ENCODE measurements at regions not wholly inside any gene's neighbourhood (a gene's known extent, or its start where the extent isn't known, plus 50 kb on each side); places are given as distances from the start of the nearest gene placed in this dataset.

DNA sequence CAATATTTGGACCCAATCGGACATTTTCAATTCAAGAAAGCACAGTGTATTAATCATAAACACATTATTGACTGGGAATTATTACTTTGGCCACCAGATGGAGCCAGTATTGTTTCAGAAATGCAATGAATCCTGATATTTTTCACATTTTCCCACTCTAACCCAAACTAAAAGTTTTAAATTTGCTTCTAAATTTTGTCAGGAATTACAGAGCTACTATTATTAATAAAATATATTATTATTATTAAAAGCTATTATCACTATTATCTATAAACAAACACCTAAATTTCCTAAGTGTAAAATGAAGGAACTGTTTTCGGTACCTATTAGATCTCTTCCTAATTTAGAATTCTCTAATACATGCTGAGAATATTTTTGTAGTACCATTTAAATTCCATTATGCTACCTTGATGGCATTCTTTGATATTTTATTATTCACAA is 245.3 kb downstream of the OGFRL1 start:
- no peaks in the 10 kb centered on the region for H3K36me3 Mint-ChIP-seq (ENCODE audit: insufficient read depth in 2 of 2)
- H3K9me3 Mint-ChIP-seq, result no peaks in the 10 kb centered on the region
- DNase-seq (no peak), ATAC-seq (replicated peaks in 1 of 2) (no peak)
- H3K27me3 Mint-ChIP-seq (ENCODE audit: low read depth), result no peaks in the 10 kb centered on the region
- no peak overlapping the region for H3K4me3 Mint-ChIP-seq
- H3K4me1 Mint-ChIP-seq (ENCODE audit: low read depth), result no peaks in the 10 kb centered on the region
- H3K27ac Mint-ChIP-seq, result no peak overlapping the region

DNA sequence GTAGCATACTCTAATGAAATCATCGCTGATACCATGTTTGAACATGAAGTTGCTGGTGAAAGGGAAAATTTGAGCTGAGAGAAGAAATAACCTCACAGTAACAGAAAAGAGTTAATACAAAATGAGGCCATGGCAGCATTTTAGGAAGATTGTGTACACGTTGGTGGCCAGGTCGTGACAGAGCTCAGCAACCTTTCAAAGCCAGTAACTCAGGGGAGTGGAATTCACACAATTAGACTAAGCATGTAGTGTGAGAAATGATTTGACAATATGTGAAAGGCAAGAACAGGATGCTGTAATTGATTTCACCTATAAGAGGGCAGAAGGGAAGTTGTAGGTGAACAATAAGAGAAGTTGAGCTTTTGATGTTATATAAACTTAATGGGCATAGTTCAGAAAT is 246.3 kb downstream of the OGFRL1 start:
- no peak for ATAC-seq (replicated peaks in 1 of 2)
- Mint-ChIP-seq H3K9me3 (no peaks in the 10 kb centered on the region), H3K27ac (no peak overlapping the region), H3K4me1 (ENCODE audit: low read depth) (no peaks in the 10 kb centered on the region), H3K27me3 (ENCODE audit: low read depth) (no peaks in the 10 kb centered on the region), H3K4me3 (no peak overlapping the region), H3K36me3 (ENCODE audit: insufficient read depth in 2 of 2) (no peaks in the 10 kb centered on the region)
- no peak for DNase-seq

- Mint-ChIP-seq H3K27ac (no peak overlapping the region), H3K27me3 (ENCODE audit: low read depth) (no peaks in the 10 kb centered on the region), H3K36me3 (ENCODE audit: insufficient read depth in 2 of 2) (no peaks in the 10 kb centered on the region), H3K4me3 (no peak overlapping the region), H3K4me1 (ENCODE audit: low read depth) (no peaks in the 10 kb centered on the region), H3K9me3 (no peaks in the 10 kb centered on the region)
- ATAC-seq (replicated peaks in 1 of 2) (no peak), DNase-seq (no peak)
These were observed 249.1 kb downstream of the OGFRL1 start for GRCh38 chr6:71537717-71538116.

- Mint-ChIP-seq H3K27me3 (ENCODE audit: low read depth) (no peaks in the 10 kb centered on the region), H3K27ac (no peak overlapping the region)
These were observed 255.4 kb downstream of the OGFRL1 start for GRCh38 chr6:71544028-71544427.

GRCh38 chr6:71544906-71545305 is 256.3 kb downstream of the OGFRL1 start:
- DNase-seq (no peak), ATAC-seq (replicated peaks in 1 of 2) (no peak)
- no peaks in the 10 kb centered on the region for H3K27me3 Mint-ChIP-seq (ENCODE audit: low read depth)
- peaks cover 0 to 1% of the 10 kb centered on the region in 2 donors for H3K9me3 Mint-ChIP-seq
- no peak overlapping the region for H3K27ac Mint-ChIP-seq
- H3K4me3 Mint-ChIP-seq, result no peak overlapping the region
- H3K4me1 Mint-ChIP-seq (ENCODE audit: low read depth), result no peaks in the 10 kb centered on the region
- H3K36me3 Mint-ChIP-seq (ENCODE audit: insufficient read depth in 2 of 2), result no peaks in the 10 kb centered on the region

More at GRCh38 chr6:71544028-71544427, 255.4 kb downstream of the OGFRL1 start:
- ATAC-seq (replicated peaks in 1 of 2), result no peak
- Mint-ChIP-seq H3K4me3 (no peak overlapping the region), H3K9me3 (peaks cover 0 to 1% of the 10 kb centered on the region in 2 donors), H3K4me1 (ENCODE audit: low read depth) (no peaks in the 10 kb centered on the region), H3K36me3 (ENCODE audit: insufficient read depth in 2 of 2) (no peaks in the 10 kb centered on the region)
- DNase-seq, result no peak

- no peak overlapping the region for H3K27ac Mint-ChIP-seq
- no peaks in the 10 kb centered on the region for H3K27me3 Mint-ChIP-seq (ENCODE audit: low read depth)
- no peak for ATAC-seq (replicated peaks in 1 of 2)
- no peaks in the 10 kb centered on the region for H3K36me3 Mint-ChIP-seq (ENCODE audit: insufficient read depth in 2 of 2)
- H3K4me3 Mint-ChIP-seq, result no peak overlapping the region
- DNase-seq, result no peak
- H3K4me1 Mint-ChIP-seq (ENCODE audit: low read depth), result no peaks in the 10 kb centered on the region
- H3K9me3 Mint-ChIP-seq, result peaks cover 0 to 1% of the 10 kb centered on the region in 2 donors
These were observed 257.3 kb downstream of the OGFRL1 start for GRCh38 chr6:71545905-71546304.

DNA sequence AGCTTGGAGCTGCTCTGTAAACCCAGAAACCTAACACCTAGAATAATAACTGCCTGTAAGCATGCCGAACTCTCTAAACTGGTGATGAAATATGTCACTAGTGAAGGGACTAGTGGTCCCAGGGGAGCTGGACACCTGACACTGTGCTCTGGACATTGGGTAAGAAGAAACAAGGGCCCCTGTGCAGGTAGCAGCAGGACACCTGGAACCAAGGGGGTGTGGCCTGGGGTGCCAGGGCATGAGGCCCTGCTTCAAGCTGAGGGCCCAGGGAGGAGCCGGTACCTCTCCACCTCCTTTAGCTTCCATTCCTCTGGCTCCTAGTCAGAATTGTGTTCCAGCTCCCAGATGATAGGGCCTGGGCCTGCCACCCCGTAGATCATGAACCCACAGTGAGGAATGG is 263.2 kb downstream of the OGFRL1 start:
- no peaks in the 10 kb centered on the region for H3K4me1 Mint-ChIP-seq (ENCODE audit: low read depth)
- ATAC-seq (replicated peaks in 1 of 2) (no peak), DNase-seq (no peak)
- peaks cover 8 to 9% of the 10 kb centered on the region in 2 donors for H3K9me3 Mint-ChIP-seq
- no peaks in the 10 kb centered on the region for H3K27me3 Mint-ChIP-seq (ENCODE audit: low read depth)
- no peak overlapping the region for H3K27ac Mint-ChIP-seq
- no peak overlapping the region for H3K4me3 Mint-ChIP-seq
- H3K36me3 Mint-ChIP-seq (ENCODE audit: insufficient read depth in 2 of 2), result peaks cover 5% of the 10 kb centered on the region in 2 donors

- Mint-ChIP-seq H3K4me3 (no peak overlapping the region), H3K4me1 (ENCODE audit: low read depth) (no peaks in the 10 kb centered on the region), H3K27ac (no peak overlapping the region), H3K36me3 (ENCODE audit: insufficient read depth in 2 of 2) (peaks cover 5 to 8% of the 10 kb centered on the region in 2 donors), H3K27me3 (ENCODE audit: low read depth) (no peaks in the 10 kb centered on the region), H3K9me3 (peaks cover 6 to 18% of the 10 kb centered on the region in 2 donors)
- ATAC-seq (replicated peaks in 1 of 2) (no peak), DNase-seq (no peak)
These were observed 267.5 kb downstream of the OGFRL1 start for GRCh38 chr6:71556141-71556540.

DNA sequence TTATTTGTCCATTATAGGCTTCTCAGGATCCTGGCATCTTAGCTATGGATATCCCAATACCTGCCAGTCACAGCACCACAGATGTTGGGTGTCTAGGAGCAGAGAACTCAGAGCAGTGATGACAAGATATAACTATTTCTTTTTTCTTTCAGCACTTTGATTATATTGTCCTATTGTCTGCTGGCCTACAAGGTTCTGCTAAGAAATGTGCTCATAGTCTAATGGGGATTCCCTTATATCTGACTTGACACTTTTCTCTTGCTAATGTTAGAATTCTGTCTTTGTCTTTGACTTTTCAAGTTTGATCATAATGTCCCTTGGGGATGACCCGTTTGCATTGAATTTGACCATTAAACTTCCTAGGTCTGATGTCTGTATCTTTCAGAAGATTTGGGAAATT is 270.4 kb downstream of the OGFRL1 start:
- DNase-seq (no peak), ATAC-seq (replicated peaks in 1 of 2) (no peak)
- H3K36me3 Mint-ChIP-seq (ENCODE audit: insufficient read depth in 2 of 2), result peaks cover 5 to 8% of the 10 kb centered on the region in 2 donors
- H3K4me1 Mint-ChIP-seq (ENCODE audit: low read depth), result no peaks in the 10 kb centered on the region
- H3K9me3 Mint-ChIP-seq, result peaks cover 5 to 15% of the 10 kb centered on the region in 2 donors
- H3K27me3 Mint-ChIP-seq (ENCODE audit: low read depth), result no peaks in the 10 kb centered on the region
- no peak overlapping the region for H3K4me3 Mint-ChIP-seq
- H3K27ac Mint-ChIP-seq, result no peak overlapping the region

DNA sequence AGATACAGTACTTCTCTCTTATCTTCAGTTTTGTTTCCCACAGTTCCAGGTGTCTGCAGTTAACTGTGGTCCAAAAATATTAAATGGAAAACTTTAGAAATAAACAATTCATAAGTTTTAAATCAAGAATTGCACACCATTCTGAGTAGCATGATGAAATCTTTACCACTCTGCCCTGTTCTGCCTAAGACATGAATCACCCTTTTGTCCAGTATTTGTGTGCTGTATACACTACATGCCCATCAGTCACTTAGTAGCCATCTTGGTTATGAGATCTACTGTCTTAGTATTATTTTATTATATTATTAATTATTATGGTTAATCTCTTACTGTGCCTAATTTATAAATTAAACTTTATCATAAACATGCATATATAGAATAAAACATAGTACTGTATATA is 279.0 kb downstream of the OGFRL1 start:
- H3K4me1 Mint-ChIP-seq (ENCODE audit: low read depth), result no peaks in the 10 kb centered on the region
- no peaks in the 10 kb centered on the region for H3K36me3 Mint-ChIP-seq (ENCODE audit: insufficient read depth in 2 of 2)
- H3K9me3 Mint-ChIP-seq, result no peaks in the 10 kb centered on the region
- DNase-seq, result no peak
- no peak overlapping the region for H3K27ac Mint-ChIP-seq
- H3K4me3 Mint-ChIP-seq, result no peak overlapping the region
- no peak for ATAC-seq (replicated peaks in 1 of 2)
- H3K27me3 Mint-ChIP-seq (ENCODE audit: low read depth), result no peaks in the 10 kb centered on the region

- Mint-ChIP-seq H3K4me1 (ENCODE audit: low read depth) (no peaks in the 10 kb centered on the region), H3K27ac (no peak overlapping the region), H3K4me3 (no peak overlapping the region), H3K27me3 (ENCODE audit: low read depth) (no peaks in the 10 kb centered on the region), H3K9me3 (peaks cover 0 to 2% of the 10 kb centered on the region in 2 donors), H3K36me3 (ENCODE audit: insufficient read depth in 2 of 2) (no peaks in the 10 kb centered on the region)
- DNase-seq (no peak), ATAC-seq (replicated peaks in 1 of 2) (no peak)
These were observed 289.2 kb downstream of the OGFRL1 start for GRCh38 chr6:71577766-71578165.

GRCh38 chr6:71579902-71580301 is 291.3 kb downstream of the OGFRL1 start:
- ATAC-seq (replicated peaks in 1 of 2) (no peak), DNase-seq (no peak)
- H3K4me3 Mint-ChIP-seq, result no peak overlapping the region
- H3K27me3 Mint-ChIP-seq (ENCODE audit: low read depth), result no peaks in the 10 kb centered on the region
- no peaks in the 10 kb centered on the region for H3K36me3 Mint-ChIP-seq (ENCODE audit: insufficient read depth in 2 of 2)
- peaks cover 0 to 2% of the 10 kb centered on the region in 2 donors for H3K9me3 Mint-ChIP-seq
- no peak overlapping the region for H3K27ac Mint-ChIP-seq
- H3K4me1 Mint-ChIP-seq (ENCODE audit: low read depth), result no peaks in the 10 kb centered on the region

GRCh38 chr6:71582820-71583219 is 294.2 kb downstream of the OGFRL1 start:
- Mint-ChIP-seq H3K9me3 (peaks cover 0 to 2% of the 10 kb centered on the region in 2 donors), H3K36me3 (ENCODE audit: insufficient read depth in 2 of 2) (no peaks in the 10 kb centered on the region), H3K27ac (no peak overlapping the region), H3K4me1 (ENCODE audit: low read depth) (no peaks in the 10 kb centered on the region), H3K27me3 (ENCODE audit: low read depth) (no peaks in the 10 kb centered on the region), H3K4me3 (no peak overlapping the region)
- DNase-seq, result no peak
- ATAC-seq (replicated peaks in 1 of 2), result no peak

DNA sequence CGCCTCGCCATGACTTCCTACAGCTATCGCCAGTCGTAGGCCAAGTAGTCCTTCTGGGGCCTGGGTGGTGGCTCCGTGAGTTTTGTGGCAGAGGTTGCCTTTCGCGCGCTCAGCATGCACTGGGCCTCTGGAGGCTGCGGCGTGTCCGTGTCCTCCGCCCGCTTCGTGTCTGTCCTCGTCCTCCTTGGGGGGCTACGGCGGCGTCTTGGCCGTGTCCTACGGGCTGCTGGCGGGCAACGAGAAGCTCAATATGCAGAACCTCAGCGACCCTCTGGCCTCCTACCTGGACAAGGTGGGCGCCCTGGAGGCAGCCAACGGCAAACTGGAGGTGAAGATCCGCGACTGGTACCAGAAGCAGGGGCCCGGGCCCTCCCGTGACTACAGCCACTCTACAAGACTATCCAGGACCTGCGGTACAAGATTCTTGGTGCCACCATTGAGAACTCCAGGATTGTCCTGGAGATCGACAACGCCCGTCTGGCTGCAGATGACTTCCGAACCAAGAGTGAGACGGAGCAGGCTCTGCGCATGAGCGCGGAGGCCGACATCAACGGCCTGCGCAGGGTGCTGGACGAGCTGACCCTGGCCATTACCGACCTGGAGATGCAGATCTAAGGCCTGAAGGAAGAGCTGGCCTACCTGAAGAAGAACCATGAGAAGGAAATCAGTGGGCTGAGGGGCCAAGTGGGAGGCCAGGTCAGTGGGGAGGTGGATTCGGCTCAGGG is 296.3 kb downstream of the OGFRL1 start:
- Mint-ChIP-seq H3K36me3 (ENCODE audit: insufficient read depth in 2 of 2) (no peaks in the 10 kb centered on the region), H3K4me3 (no peak overlapping the region), H3K27ac (no peak overlapping the region), H3K27me3 (ENCODE audit: low read depth) (no peaks in the 10 kb centered on the region), H3K4me1 (ENCODE audit: low read depth) (no peaks in the 10 kb centered on the region), H3K9me3 (peaks cover 0 to 2% of the 10 kb centered on the region in 2 donors)
- no peak for ATAC-seq (replicated peaks in 1 of 2)
- no peak for DNase-seq
